Osteocyte (in vitro differentiated cells): ENCODE measurements at regions not wholly inside any gene's neighbourhood (a gene's known extent, or its start where the extent isn't known, plus 50 kb on each side); places are given as distances from the start of the nearest gene placed in this dataset.

Experiments used
- DNase-seq: peaks from one replicate; pipeline ENCODE4 v3.0.0; 2021; ENCODE audit warnings: mixed read lengths; ENCODE audit not compliant: unreplicated experiment; ENCODE audit errors: extremely low spot score
- H3K27ac Mint-ChIP-seq: one replicate; pipeline ENCODE4 v1.8.0; 2021; ENCODE audit warnings: mild to moderate bottlenecking, mixed read lengths; ENCODE audit not compliant: unreplicated experiment
- H3K27me3 Mint-ChIP-seq: one replicate; pipeline ENCODE4 v1.8.0; 2021; ENCODE audit warnings: mixed read lengths; ENCODE audit not compliant: unreplicated experiment
- H3K36me3 Mint-ChIP-seq: one replicate; pipeline ENCODE4 v1.8.0; 2021; ENCODE audit warnings: mixed read lengths; ENCODE audit not compliant: unreplicated experiment
- H3K4me1 Mint-ChIP-seq: one replicate; pipeline ENCODE4 v1.8.0; 2021; ENCODE audit warnings: mixed read lengths; ENCODE audit not compliant: unreplicated experiment
- H3K4me3 Mint-ChIP-seq: one replicate; pipeline ENCODE4 v1.8.0; 2021; ENCODE audit warnings: mild to moderate bottlenecking, moderate library complexity, mixed read lengths; ENCODE audit not compliant: unreplicated experiment
- H3K9me3 Mint-ChIP-seq: one replicate; pipeline ENCODE4 v1.8.0; 2021; ENCODE audit warnings: mixed read lengths; ENCODE audit not compliant: unreplicated experiment
- CTCF ChIP-seq: fragments of 200-600 bp; sonication (generic); IDR thresholded peaks from 2 replicates; pipeline ENCODE4 v1.5.0; 2021; ENCODE audit warnings: antibody characterized with exemption, mild to moderate bottlenecking, moderate library complexity

GRCh38 chr5:30968971-30969370 is 224.5 kb upstream of the CDH6 start:
- H3K27ac Mint-ChIP-seq = no peak overlapping the region
- peaks cover 9% of the 10 kb centered on the region for H3K9me3 Mint-ChIP-seq
- peaks cover 2% of the 10 kb centered on the region for H3K27me3 Mint-ChIP-seq
- no peak overlapping the region for H3K4me3 Mint-ChIP-seq
- no peaks in the 10 kb centered on the region for H3K36me3 Mint-ChIP-seq
- no peak for DNase-seq
- no peak for TF ChIP-seq CTCF
- peaks cover 9% of the 10 kb centered on the region for H3K4me1 Mint-ChIP-seq

GRCh38 chr5:30960036-30960435 is 233.4 kb upstream of the CDH6 start:
- no peaks in the 10 kb centered on the region for H3K36me3 Mint-ChIP-seq
- H3K4me1 Mint-ChIP-seq = peaks cover 29% of the 10 kb centered on the region
- no peaks in the 10 kb centered on the region for H3K27me3 Mint-ChIP-seq
- no peak overlapping the region for H3K4me3 Mint-ChIP-seq
- no peak for TF ChIP-seq CTCF
- no peak for DNase-seq
- H3K27ac Mint-ChIP-seq = no peak overlapping the region
- no peaks in the 10 kb centered on the region for H3K9me3 Mint-ChIP-seq

- DNase-seq = no peak
- no peak overlapping the region for H3K27ac Mint-ChIP-seq
- H3K4me3 Mint-ChIP-seq = no peak overlapping the region
- TF ChIP-seq CTCF = no peak
- H3K9me3 Mint-ChIP-seq = no peaks in the 10 kb centered on the region
- peaks cover 29% of the 10 kb centered on the region for H3K4me1 Mint-ChIP-seq
- no peaks in the 10 kb centered on the region for H3K36me3 Mint-ChIP-seq
- H3K27me3 Mint-ChIP-seq = no peaks in the 10 kb centered on the region
Measured at GRCh38 chr5:30959238-30959637, 234.2 kb upstream of the CDH6 start.

- no peak overlapping the region for H3K4me3 Mint-ChIP-seq
- no peak for DNase-seq
- H3K36me3 Mint-ChIP-seq = no peaks in the 10 kb centered on the region
- no peak overlapping the region for H3K27ac Mint-ChIP-seq
- no peak for TF ChIP-seq CTCF
- H3K9me3 Mint-ChIP-seq = no peaks in the 10 kb centered on the region
- H3K4me1 Mint-ChIP-seq = peaks cover 29% of the 10 kb centered on the region
- H3K27me3 Mint-ChIP-seq = no peaks in the 10 kb centered on the region
Measured at GRCh38 chr5:30957591-30957990, 235.9 kb upstream of the CDH6 start.

- H3K9me3 Mint-ChIP-seq = peaks cover 4% of the 10 kb centered on the region
- H3K27me3 Mint-ChIP-seq = peaks cover 3% of the 10 kb centered on the region
- H3K4me3 Mint-ChIP-seq = no peak overlapping the region
- TF ChIP-seq CTCF = no peak
- H3K27ac Mint-ChIP-seq = no peak overlapping the region
- H3K36me3 Mint-ChIP-seq = no peaks in the 10 kb centered on the region
- no peak for DNase-seq
- H3K4me1 Mint-ChIP-seq = peaks cover 27% of the 10 kb centered on the region
Measured at GRCh38 chr5:30956251-30956650, 237.2 kb upstream of the CDH6 start.
